Activated gamma-delta T cell treated with Interleukin-2 at 50 U/mL for 16 hours (primary cell): ENCODE measurements at regions not wholly inside any gene's neighbourhood (a gene's known extent, or its start where the extent isn't known, plus 50 kb on each side); places are given as distances from the start of the nearest gene placed in this dataset.

ENCODE experiments used
- DNase-seq: peaks from one replicate; pipeline ENCODE4 v3.0.0-alpha.2; 2020

GRCh38 chr11:95297680-95298452, 66.9 kb upstream of the SESN3 start:
- DNase-seq, result no peak

GRCh38 chr11:95296621-95297025, 65.6 kb upstream of the SESN3 start:
- DNase-seq, result no peak

GRCh38 chr11:95296165-95296564, 65.2 kb upstream of the SESN3 start:
- DNase-seq, result no peak

GRCh38 chr11:95295382-95296149, 64.6 kb upstream of the SESN3 start:
- DNase-seq, result no peak

- no peak for DNase-seq
Observed at GRCh38 chr11:95294701-95295100, 63.7 kb upstream of the SESN3 start.

GRCh38 chr11:95293116-95293515, 62.1 kb upstream of the SESN3 start:
- DNase-seq, result no peak

- DNase-seq, result no peak
Observed at GRCh38 chr11:95291946-95292345, 60.9 kb upstream of the SESN3 start.

GRCh38 chr11:95289378-95290101, 58.5 kb upstream of the SESN3 start:
- DNase-seq, result no peak

- DNase-seq, result no peak
Observed at GRCh38 chr11:95284057-95285052, 53.4 kb upstream of the SESN3 start.

GRCh38 chr11:95283650-95284049, 52.6 kb upstream of the SESN3 start:
- DNase-seq, result no peak

- no peak for DNase-seq
Observed at GRCh38 chr11:95283146-95283545, 52.1 kb upstream of the SESN3 start.

- no peak for DNase-seq
Observed at GRCh38 chr11:95282291-95282751, 51.3 kb upstream of the SESN3 start.
